Fibroblast of lung (primary cell): ENCODE measurements at regions not wholly inside any gene's neighbourhood (a gene's known extent, or its start where the extent isn't known, plus 50 kb on each side); places are given as distances from the start of the nearest gene placed in this dataset.

Source experiments
- EZH2 ChIP-seq: IDR thresholded peaks from 2 replicates; pipeline ENCODE4 v1.5.1; 2012; ENCODE audit warnings: low read length, control low read depth, mild to moderate bottlenecking; ENCODE audit errors: missing control alignments
- TF ChIP-seq, protein P1 (sequence below), 2 donors: IDR thresholded peaks in 1 of 2; conservative IDR thresholded peaks in 1 of 2; 1 replicate in 1 of 2; 2 replicates in 1 of 2; pipeline ENCODE4 v1.5.1; 2011 to 2012; ENCODE audit warnings: low read length in 2 of 2, control low read depth in 1 of 2, inconsistent platforms in 1 of 2, low read depth in 1 of 2, mild to moderate bottlenecking in 1 of 2

DNA sequence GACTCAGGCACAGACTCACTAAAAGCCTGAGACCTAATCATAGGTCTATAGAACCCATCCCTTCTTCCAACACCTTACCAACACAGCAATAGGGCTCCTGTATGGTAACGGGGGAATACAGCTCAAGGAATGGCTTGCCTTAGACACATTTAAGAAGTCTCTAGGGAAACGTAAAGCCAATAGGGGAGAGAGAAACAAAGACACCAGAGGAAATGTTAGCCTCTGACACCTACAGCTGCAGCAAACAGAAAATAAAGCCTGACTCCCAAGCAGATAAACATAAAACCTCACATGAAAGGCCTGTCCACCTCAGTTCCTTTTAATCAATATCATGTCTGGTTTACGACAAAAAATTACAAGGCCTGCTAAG is 51.1 kb upstream of the NCOA1 start:
- no peak for TF ChIP-seq EZH2
- TF ChIP-seq, protein P1, sequence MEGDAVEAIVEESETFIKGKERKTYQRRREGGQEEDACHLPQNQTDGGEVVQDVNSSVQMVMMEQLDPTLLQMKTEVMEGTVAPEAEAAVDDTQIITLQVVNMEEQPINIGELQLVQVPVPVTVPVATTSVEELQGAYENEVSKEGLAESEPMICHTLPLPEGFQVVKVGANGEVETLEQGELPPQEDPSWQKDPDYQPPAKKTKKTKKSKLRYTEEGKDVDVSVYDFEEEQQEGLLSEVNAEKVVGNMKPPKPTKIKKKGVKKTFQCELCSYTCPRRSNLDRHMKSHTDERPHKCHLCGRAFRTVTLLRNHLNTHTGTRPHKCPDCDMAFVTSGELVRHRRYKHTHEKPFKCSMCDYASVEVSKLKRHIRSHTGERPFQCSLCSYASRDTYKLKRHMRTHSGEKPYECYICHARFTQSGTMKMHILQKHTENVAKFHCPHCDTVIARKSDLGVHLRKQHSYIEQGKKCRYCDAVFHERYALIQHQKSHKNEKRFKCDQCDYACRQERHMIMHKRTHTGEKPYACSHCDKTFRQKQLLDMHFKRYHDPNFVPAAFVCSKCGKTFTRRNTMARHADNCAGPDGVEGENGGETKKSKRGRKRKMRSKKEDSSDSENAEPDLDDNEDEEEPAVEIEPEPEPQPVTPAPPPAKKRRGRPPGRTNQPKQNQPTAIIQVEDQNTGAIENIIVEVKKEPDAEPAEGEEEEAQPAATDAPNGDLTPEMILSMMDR (conservative IDR thresholded peaks at IDR 0.05 in 1 of 2, IDR thresholded peaks at IDR 0.05 in 1 of 2; ENCODE audit: low read depth in 1 of 2, low read length in 2 of 2): no peak
